ENCODE measurements at regions not wholly inside any gene's neighbourhood (a gene's known extent, or its start where the extent isn't known, plus 50 kb on each side); places are given as distances from the start of the nearest gene placed in this dataset.

DNA sequence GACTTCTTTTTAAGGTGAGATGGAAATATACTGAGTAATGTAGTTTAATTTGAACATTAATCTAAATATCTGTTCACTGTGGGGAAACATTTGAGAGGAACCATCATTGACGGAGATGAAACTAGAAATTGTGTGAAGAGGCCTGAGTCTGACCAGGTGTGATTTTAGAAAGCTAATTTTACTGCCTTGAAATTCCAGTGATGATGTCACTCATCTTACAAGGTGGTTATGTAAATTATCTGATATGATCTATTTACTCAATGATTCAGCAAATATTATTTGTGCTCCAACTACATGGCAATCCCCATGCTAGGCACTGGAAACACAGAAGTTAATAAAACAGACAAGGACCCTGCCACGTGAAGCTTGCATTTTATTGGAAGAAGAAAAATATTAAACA is 435.7 kb upstream of the DCN start:
- TF ChIP-seq, protein P1, sequence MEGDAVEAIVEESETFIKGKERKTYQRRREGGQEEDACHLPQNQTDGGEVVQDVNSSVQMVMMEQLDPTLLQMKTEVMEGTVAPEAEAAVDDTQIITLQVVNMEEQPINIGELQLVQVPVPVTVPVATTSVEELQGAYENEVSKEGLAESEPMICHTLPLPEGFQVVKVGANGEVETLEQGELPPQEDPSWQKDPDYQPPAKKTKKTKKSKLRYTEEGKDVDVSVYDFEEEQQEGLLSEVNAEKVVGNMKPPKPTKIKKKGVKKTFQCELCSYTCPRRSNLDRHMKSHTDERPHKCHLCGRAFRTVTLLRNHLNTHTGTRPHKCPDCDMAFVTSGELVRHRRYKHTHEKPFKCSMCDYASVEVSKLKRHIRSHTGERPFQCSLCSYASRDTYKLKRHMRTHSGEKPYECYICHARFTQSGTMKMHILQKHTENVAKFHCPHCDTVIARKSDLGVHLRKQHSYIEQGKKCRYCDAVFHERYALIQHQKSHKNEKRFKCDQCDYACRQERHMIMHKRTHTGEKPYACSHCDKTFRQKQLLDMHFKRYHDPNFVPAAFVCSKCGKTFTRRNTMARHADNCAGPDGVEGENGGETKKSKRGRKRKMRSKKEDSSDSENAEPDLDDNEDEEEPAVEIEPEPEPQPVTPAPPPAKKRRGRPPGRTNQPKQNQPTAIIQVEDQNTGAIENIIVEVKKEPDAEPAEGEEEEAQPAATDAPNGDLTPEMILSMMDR (IDR thresholded peaks at IDR 0.05), result no peak
- no peak for TF ChIP-seq POLR2A (IDR thresholded peaks at IDR 0.05)

Data from right lobe of liver (tissue), 4 donors.